B cell (primary cell): ENCODE measurements at regions not wholly inside any gene's neighbourhood (a gene's known extent, or its start where the extent isn't known, plus 50 kb on each side); places are given as distances from the start of the nearest gene placed in this dataset.

Experiments
- ATAC-seq: fragments of 200-7000 bp; cut with Tn5 transposase; one replicate; pipeline ENCODE4 v1.10.0; 2021; ENCODE audit warnings: low read depth, mild to moderate bottlenecking, moderate number of reproducible peaks, moderate library complexity
- CTCF ChIA-PET: fragments of 350-600 bp; sonication (Branson Sonifier 250); formaldehyde crosslinking; loops from one replicate; lab custom pipeline; 2021; ENCODE audit warnings: antibody characterized with exemption, inconsistent platforms; lab: Charles Lee
- POLR2A ChIA-PET: fragments of 350-600 bp; sonication (Branson Sonifier 250); formaldehyde crosslinking; loops from one replicate; lab custom pipeline; 2021; ENCODE audit warnings: antibody characterized with exemption; lab: Charles Lee
- DNase-seq: peaks from one replicate; pipeline ENCODE4 v3.0.0; 2013
- H2AFZ ChIP-seq: 2 replicates; pipeline ENCODE4 v1.6.1; 2012; ENCODE audit warnings: mild to moderate bottlenecking, low read depth, low read length; ENCODE audit not compliant: insufficient read depth, poor library complexity, severe bottlenecking
- H3K27ac ChIP-seq, 2 donors: 1 replicate in 1 of 2; 2 replicates in 1 of 2; pipeline ENCODE4 v1.5.1; 2012 to 2013; ENCODE audit warnings: low read length in 2 of 2, mild to moderate bottlenecking in 2 of 2, moderate library complexity in 1 of 2
- H3K27me3 ChIP-seq, 4 experiments: fragments of 200-600 bp in 1 of 4; sonication (generic) in 1 of 4; replicated peaks in 1 of 4; 1 replicate in 2 of 4; 2 replicates in 2 of 4; pipeline versions ENCODE4 v1.6.1 to v1.7.0; 2013 to 2016; ENCODE audit warnings: low read length in 3 of 4, mild to moderate bottlenecking in 2 of 4, mixed read lengths in 1 of 4, moderate library complexity in 1 of 4; ENCODE audit not compliant: insufficient read depth in 4 of 4, control insufficient read depth in 3 of 4; ENCODE audit errors: control extremely low read depth in 1 of 4
- H3K36me3 ChIP-seq, 2 experiments: replicated peaks in 1 of 2; 1 replicate in 1 of 2; 2 replicates in 1 of 2; pipeline versions ENCODE4 v1.6.1 to v1.7.1; 2013; ENCODE audit warnings: low read length in 1 of 2; ENCODE audit not compliant: insufficient read depth in 2 of 2, control insufficient read depth in 1 of 2; ENCODE audit errors: control extremely low read depth in 1 of 2, extremely low read depth in 1 of 2
- H3K4me1 ChIP-seq, 2 donors: fragments of 200-600 bp in 1 of 2; sonication (generic) in 1 of 2; 1 replicate in 1 of 2; 2 replicates in 1 of 2; pipeline versions ENCODE4 v1.5.1 to v1.6.1; 2013 to 2017; ENCODE audit warnings: low read length in 2 of 2; ENCODE audit not compliant: control insufficient read depth in 2 of 2, insufficient read depth in 2 of 2
- H3K4me2 ChIP-seq: replicated peaks from 2 replicates; pipeline ENCODE3; 2012; ENCODE audit warnings: mild to moderate bottlenecking, low read depth, low read length; ENCODE audit not compliant: poor library complexity, severe bottlenecking
- H3K4me3 ChIP-seq, 5 experiments: fragments of 200-600 bp in 1 of 5; sonication (generic) in 1 of 5; 1 replicate in 3 of 5; 2 replicates in 2 of 5; pipeline versions ENCODE4 v1.5.1 to v1.7.0; 2011 to 2016; ENCODE audit warnings: low read length in 4 of 5, mild to moderate bottlenecking in 4 of 5, low read depth in 2 of 5, control low read depth in 1 of 5, moderate library complexity in 1 of 5; ENCODE audit not compliant: insufficient read depth in 1 of 5; ENCODE audit errors: control extremely low read depth in 1 of 5, extremely low read depth in 1 of 5
- H3K79me2 ChIP-seq: fragments of 200-600 bp; sonication (generic); one replicate; pipeline ENCODE4 v1.6.0; 2016; ENCODE audit warnings: low read length; ENCODE audit not compliant: control insufficient read depth, insufficient read depth
- H3K9ac ChIP-seq: fragments of 200-600 bp; sonication (generic); 2 replicates; pipeline ENCODE4 v1.6.1; 2017; ENCODE audit warnings: mild to moderate bottlenecking, low read length, moderate library complexity
- H3K9me3 ChIP-seq, 3 donors: one replicate each; pipeline versions ENCODE4 v1.6.1 to v1.7.1; 2013; ENCODE audit warnings: low read length in 2 of 3; ENCODE audit not compliant: control insufficient read depth in 2 of 3, insufficient read depth in 1 of 3; ENCODE audit errors: control extremely low read depth in 1 of 3
- H4K20me1 ChIP-seq: 2 replicates; pipeline ENCODE4 v1.6.0; 2012; ENCODE audit warnings: mild to moderate bottlenecking, low read length; ENCODE audit not compliant: insufficient read depth, control insufficient read depth, poor library complexity, severe bottlenecking
- H3K27ac Mint-ChIP-seq: one replicate; pipeline ENCODE4 v1.8.0; 2021; ENCODE audit warnings: mixed read lengths
- H3K27me3 Mint-ChIP-seq: one replicate; pipeline ENCODE4 v1.8.0; 2021; ENCODE audit warnings: mixed read lengths
- H3K4me1 Mint-ChIP-seq: one replicate; pipeline ENCODE4 v1.8.0; 2021; ENCODE audit warnings: mixed read lengths
- H3K4me3 Mint-ChIP-seq: one replicate; pipeline ENCODE4 v1.8.0; 2021; ENCODE audit warnings: mixed read lengths
- H3K9me3 Mint-ChIP-seq: one replicate; pipeline ENCODE4 v1.8.0; 2022; ENCODE audit warnings: mixed read lengths; ENCODE audit not compliant: insufficient read depth
- CTCF ChIP-seq: fragments of 200-600 bp; IDR thresholded peaks from one replicate; pipeline ENCODE4 v1.8.0; 2022; ENCODE audit warnings: antibody characterized with exemption, mild to moderate bottlenecking
- EZH2 ChIP-seq: IDR thresholded peaks from 2 replicates; pipeline ENCODE4 v1.6.1; 2012; ENCODE audit warnings: borderline replicate concordance, low read depth, mild to moderate bottlenecking, moderate library complexity, low read length; ENCODE audit not compliant: insufficient read depth, poor library complexity, severe bottlenecking
- WGBS: methylation state at CpG from one replicate; pipeline ENCODE4 v1.1.5; 2013; ENCODE audit warnings: missing lambda C conversion rate; ENCODE audit not compliant: insufficient coverage; 5-methylcytosine and 5-hydroxymethylcytosine counted together
- intact Hi-C: fragments of 100-400 bp; cut with micrococcal nuclease; formaldehyde crosslinking; loops from one replicate; pipeline ENCODE4 v1.10.0; 2022

DNA sequence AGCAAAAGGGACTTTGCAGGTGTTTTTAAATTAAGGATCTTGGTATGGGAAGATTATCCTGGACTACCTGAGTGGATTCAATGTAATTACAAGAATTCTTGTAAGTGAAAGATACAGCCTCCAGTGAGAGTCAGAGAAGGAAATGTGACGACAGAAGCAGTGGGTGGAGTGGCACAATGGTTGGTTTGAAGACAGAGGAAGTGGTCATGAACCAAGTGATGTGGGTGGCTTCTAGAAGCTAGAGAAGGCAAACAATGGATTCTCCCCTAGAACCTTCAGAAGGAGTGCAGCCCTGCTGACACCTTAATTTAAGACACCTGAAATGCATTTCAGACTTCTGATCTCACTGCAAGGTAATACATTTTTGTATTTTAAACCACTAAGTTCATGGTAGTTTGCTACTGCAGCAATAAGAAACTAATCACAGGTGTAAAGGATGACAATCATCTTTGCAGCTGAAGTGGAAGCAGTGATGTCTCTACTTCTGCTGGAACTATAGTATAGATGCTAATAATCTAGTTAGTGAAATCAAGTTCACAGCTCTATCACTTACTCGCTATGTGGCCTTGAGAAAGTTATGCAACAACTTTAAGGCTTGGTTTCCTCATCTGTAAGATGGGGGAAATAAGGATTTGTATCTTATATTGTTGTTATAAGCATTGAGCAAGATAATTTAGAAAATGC is 403.4 kb upstream of the SUCLG2 start:
- ATAC-seq, result no peak
- Histone ChIP-seq H3K79me2 (no peaks in the 10 kb centered on the region), H2AFZ (no peak overlapping the region), H3K4me1 (no peaks in the 10 kb centered on the region), H3K9me3 (no peaks in the 10 kb centered on the region), H3K9ac (no peak overlapping the region), H3K36me3 (no peaks in the 10 kb centered on the region), H3K27me3 (no peaks in the 10 kb centered on the region), H3K4me2 (no peak overlapping the region), H3K4me3 (no peak overlapping the region), H3K27ac (no peak overlapping the region), H4K20me1 (no peaks in the 10 kb centered on the region)
- intact Hi-C loops, result no loop called here
- Mint-ChIP-seq H3K4me1 (no peaks in the 10 kb centered on the region), H3K27ac (no peak overlapping the region), H3K9me3 (no peaks in the 10 kb centered on the region), H3K4me3 (no peak overlapping the region), H3K27me3 (peaks cover 3% of the 10 kb centered on the region)
- DNase-seq, result no peak
- CTCF ChIA-PET, result no interaction called here
- WGBS, result 25% methylated on average over 1 of the region's 2 CpGs
- TF ChIP-seq CTCF (no peak), EZH2 (no peak)
- POLR2A ChIA-PET, result no interaction called here

- H2AFZ ChIP-seq, result no peak overlapping the region
- no peaks in the 10 kb centered on the region for H3K36me3 ChIP-seq
- H3K4me2 ChIP-seq, result no peak overlapping the region
- CTCF ChIA-PET, result no interaction called here
- H3K4me1 ChIP-seq, result no peaks in the 10 kb centered on the region
- POLR2A ChIA-PET, result no interaction called here
- ATAC-seq (no peak), DNase-seq (no peak)
- H3K4me1 Mint-ChIP-seq, result no peaks in the 10 kb centered on the region
- H3K27me3 ChIP-seq, result no peaks in the 10 kb centered on the region
- no peaks in the 10 kb centered on the region for H3K79me2 ChIP-seq
- no peaks in the 10 kb centered on the region for H4K20me1 ChIP-seq
- no peak for TF ChIP-seq EZH2
- no peak for TF ChIP-seq CTCF
- no peak overlapping the region for H3K4me3 ChIP-seq
- no peak overlapping the region for H3K9ac ChIP-seq
- H3K27ac ChIP-seq, result no peak overlapping the region
- H3K9me3 Mint-ChIP-seq, result no peaks in the 10 kb centered on the region
- no peak overlapping the region for H3K4me3 Mint-ChIP-seq
- H3K27me3 Mint-ChIP-seq, result peaks cover 3% of the 10 kb centered on the region
- H3K9me3 ChIP-seq, result no peaks in the 10 kb centered on the region
- H3K27ac Mint-ChIP-seq, result no peak overlapping the region
- intact Hi-C loops, result no loop called here
- WGBS, result 78% methylated on average over 1 of the region's 2 CpGs
Measured at GRCh38 chr3:68056556-68056955, 402.1 kb upstream of the SUCLG2 start.
